B cell (primary cell): ENCODE measurements at regions not wholly inside any gene's neighbourhood (a gene's known extent, or its start where the extent isn't known, plus 50 kb on each side); places are given as distances from the start of the nearest gene placed in this dataset.

Experiments
- ATAC-seq: fragments of 200-7000 bp; cut with Tn5 transposase; one replicate; pipeline ENCODE4 v1.10.0; 2021; ENCODE audit warnings: low read depth, mild to moderate bottlenecking, moderate number of reproducible peaks, moderate library complexity
- CTCF ChIA-PET: fragments of 350-600 bp; sonication (Branson Sonifier 250); formaldehyde crosslinking; loops from one replicate; lab custom pipeline; 2021; ENCODE audit warnings: antibody characterized with exemption, inconsistent platforms; lab: Charles Lee
- POLR2A ChIA-PET: fragments of 350-600 bp; sonication (Branson Sonifier 250); formaldehyde crosslinking; loops from one replicate; lab custom pipeline; 2021; ENCODE audit warnings: antibody characterized with exemption; lab: Charles Lee
- DNase-seq: peaks from one replicate; pipeline ENCODE4 v3.0.0; 2013
- H2AFZ ChIP-seq: 2 replicates; pipeline ENCODE4 v1.6.1; 2012; ENCODE audit warnings: mild to moderate bottlenecking, low read depth, low read length; ENCODE audit not compliant: insufficient read depth, poor library complexity, severe bottlenecking
- H3K27ac ChIP-seq, 2 donors: 1 replicate in 1 of 2; 2 replicates in 1 of 2; pipeline ENCODE4 v1.5.1; 2012 to 2013; ENCODE audit warnings: low read length in 2 of 2, mild to moderate bottlenecking in 2 of 2, moderate library complexity in 1 of 2
- H3K27me3 ChIP-seq, 4 experiments: fragments of 200-600 bp in 1 of 4; sonication (generic) in 1 of 4; replicated peaks in 1 of 4; 1 replicate in 2 of 4; 2 replicates in 2 of 4; pipeline versions ENCODE4 v1.6.1 to v1.7.0; 2013 to 2016; ENCODE audit warnings: low read length in 3 of 4, mild to moderate bottlenecking in 2 of 4, mixed read lengths in 1 of 4, moderate library complexity in 1 of 4; ENCODE audit not compliant: insufficient read depth in 4 of 4, control insufficient read depth in 3 of 4; ENCODE audit errors: control extremely low read depth in 1 of 4
- H3K36me3 ChIP-seq, 2 experiments: replicated peaks in 1 of 2; 1 replicate in 1 of 2; 2 replicates in 1 of 2; pipeline versions ENCODE4 v1.6.1 to v1.7.1; 2013; ENCODE audit warnings: low read length in 1 of 2; ENCODE audit not compliant: insufficient read depth in 2 of 2, control insufficient read depth in 1 of 2; ENCODE audit errors: control extremely low read depth in 1 of 2, extremely low read depth in 1 of 2
- H3K4me1 ChIP-seq, 2 donors: fragments of 200-600 bp in 1 of 2; sonication (generic) in 1 of 2; 1 replicate in 1 of 2; 2 replicates in 1 of 2; pipeline versions ENCODE4 v1.5.1 to v1.6.1; 2013 to 2017; ENCODE audit warnings: low read length in 2 of 2; ENCODE audit not compliant: control insufficient read depth in 2 of 2, insufficient read depth in 2 of 2
- H3K4me2 ChIP-seq: replicated peaks from 2 replicates; pipeline ENCODE3; 2012; ENCODE audit warnings: mild to moderate bottlenecking, low read depth, low read length; ENCODE audit not compliant: poor library complexity, severe bottlenecking
- H3K4me3 ChIP-seq, 5 experiments: fragments of 200-600 bp in 1 of 5; sonication (generic) in 1 of 5; 1 replicate in 3 of 5; 2 replicates in 2 of 5; pipeline versions ENCODE4 v1.5.1 to v1.7.0; 2011 to 2016; ENCODE audit warnings: low read length in 4 of 5, mild to moderate bottlenecking in 4 of 5, low read depth in 2 of 5, control low read depth in 1 of 5, moderate library complexity in 1 of 5; ENCODE audit not compliant: insufficient read depth in 1 of 5; ENCODE audit errors: control extremely low read depth in 1 of 5, extremely low read depth in 1 of 5
- H3K79me2 ChIP-seq: fragments of 200-600 bp; sonication (generic); one replicate; pipeline ENCODE4 v1.6.0; 2016; ENCODE audit warnings: low read length; ENCODE audit not compliant: control insufficient read depth, insufficient read depth
- H3K9ac ChIP-seq: fragments of 200-600 bp; sonication (generic); 2 replicates; pipeline ENCODE4 v1.6.1; 2017; ENCODE audit warnings: mild to moderate bottlenecking, low read length, moderate library complexity
- H3K9me3 ChIP-seq, 3 donors: one replicate each; pipeline versions ENCODE4 v1.6.1 to v1.7.1; 2013; ENCODE audit warnings: low read length in 2 of 3; ENCODE audit not compliant: control insufficient read depth in 2 of 3, insufficient read depth in 1 of 3; ENCODE audit errors: control extremely low read depth in 1 of 3
- H4K20me1 ChIP-seq: 2 replicates; pipeline ENCODE4 v1.6.0; 2012; ENCODE audit warnings: mild to moderate bottlenecking, low read length; ENCODE audit not compliant: insufficient read depth, control insufficient read depth, poor library complexity, severe bottlenecking
- H3K27ac Mint-ChIP-seq: one replicate; pipeline ENCODE4 v1.8.0; 2021; ENCODE audit warnings: mixed read lengths
- H3K27me3 Mint-ChIP-seq: one replicate; pipeline ENCODE4 v1.8.0; 2021; ENCODE audit warnings: mixed read lengths
- H3K4me1 Mint-ChIP-seq: one replicate; pipeline ENCODE4 v1.8.0; 2021; ENCODE audit warnings: mixed read lengths
- H3K4me3 Mint-ChIP-seq: one replicate; pipeline ENCODE4 v1.8.0; 2021; ENCODE audit warnings: mixed read lengths
- H3K9me3 Mint-ChIP-seq: one replicate; pipeline ENCODE4 v1.8.0; 2022; ENCODE audit warnings: mixed read lengths; ENCODE audit not compliant: insufficient read depth
- EZH2 ChIP-seq: IDR thresholded peaks from 2 replicates; pipeline ENCODE4 v1.6.1; 2012; ENCODE audit warnings: borderline replicate concordance, low read depth, mild to moderate bottlenecking, moderate library complexity, low read length; ENCODE audit not compliant: insufficient read depth, poor library complexity, severe bottlenecking
- WGBS: methylation state at CpG from one replicate; pipeline ENCODE4 v1.1.5; 2013; ENCODE audit warnings: missing lambda C conversion rate; ENCODE audit not compliant: insufficient coverage; 5-methylcytosine and 5-hydroxymethylcytosine counted together
- intact Hi-C: fragments of 100-400 bp; cut with micrococcal nuclease; formaldehyde crosslinking; loops from one replicate; pipeline ENCODE4 v1.10.0; 2022
- TF ChIP-seq, protein P1 (sequence below): fragments of 200-600 bp; IDR thresholded peaks from one replicate; pipeline ENCODE4 v1.8.0; 2022; ENCODE audit warnings: antibody characterized with exemption, mild to moderate bottlenecking

DNA sequence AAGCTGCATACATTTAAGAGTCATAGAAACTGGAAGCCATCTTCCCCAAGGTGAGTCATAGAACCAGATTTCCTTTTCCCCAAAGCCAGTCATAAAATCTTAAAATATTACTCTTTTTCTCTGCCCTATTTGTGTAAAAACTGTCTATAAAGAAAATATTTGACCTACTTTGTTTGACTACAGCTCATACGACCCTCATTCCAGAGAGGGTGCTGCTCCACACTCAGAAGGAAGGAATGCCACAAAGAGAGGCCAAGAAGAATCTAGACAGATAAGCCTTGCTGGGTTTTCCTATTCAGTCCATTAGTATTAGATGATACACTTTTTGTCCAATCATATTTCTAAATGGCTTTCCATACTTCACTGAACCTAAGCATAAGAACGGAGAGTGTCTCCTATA is 671.6 kb upstream of the SGO1 start:
- Histone ChIP-seq H3K4me2 (no peak overlapping the region), H4K20me1 (no peaks in the 10 kb centered on the region), H3K4me1 (no peaks in the 10 kb centered on the region), H2AFZ (no peak overlapping the region), H3K4me3 (no peak overlapping the region), H3K27me3 (no peaks in the 10 kb centered on the region), H3K27ac (no peak overlapping the region), H3K9ac (no peak overlapping the region), H3K36me3 (no peaks in the 10 kb centered on the region), H3K79me2 (no peaks in the 10 kb centered on the region), H3K9me3 (peaks cover 0 to 1% (median 0%) of the 10 kb centered on the region in 3 donors)
- Mint-ChIP-seq H3K27ac (no peak overlapping the region), H3K27me3 (no peaks in the 10 kb centered on the region), H3K9me3 (peaks cover 2% of the 10 kb centered on the region), H3K4me3 (no peak overlapping the region), H3K4me1 (no peaks in the 10 kb centered on the region)
- intact Hi-C loops: no loop called here
- WGBS: 100% methylated on average over 1 of the region's 2 CpGs
- no peak for ATAC-seq
- TF ChIP-seq EZH2: no peak
- TF ChIP-seq, protein P1, sequence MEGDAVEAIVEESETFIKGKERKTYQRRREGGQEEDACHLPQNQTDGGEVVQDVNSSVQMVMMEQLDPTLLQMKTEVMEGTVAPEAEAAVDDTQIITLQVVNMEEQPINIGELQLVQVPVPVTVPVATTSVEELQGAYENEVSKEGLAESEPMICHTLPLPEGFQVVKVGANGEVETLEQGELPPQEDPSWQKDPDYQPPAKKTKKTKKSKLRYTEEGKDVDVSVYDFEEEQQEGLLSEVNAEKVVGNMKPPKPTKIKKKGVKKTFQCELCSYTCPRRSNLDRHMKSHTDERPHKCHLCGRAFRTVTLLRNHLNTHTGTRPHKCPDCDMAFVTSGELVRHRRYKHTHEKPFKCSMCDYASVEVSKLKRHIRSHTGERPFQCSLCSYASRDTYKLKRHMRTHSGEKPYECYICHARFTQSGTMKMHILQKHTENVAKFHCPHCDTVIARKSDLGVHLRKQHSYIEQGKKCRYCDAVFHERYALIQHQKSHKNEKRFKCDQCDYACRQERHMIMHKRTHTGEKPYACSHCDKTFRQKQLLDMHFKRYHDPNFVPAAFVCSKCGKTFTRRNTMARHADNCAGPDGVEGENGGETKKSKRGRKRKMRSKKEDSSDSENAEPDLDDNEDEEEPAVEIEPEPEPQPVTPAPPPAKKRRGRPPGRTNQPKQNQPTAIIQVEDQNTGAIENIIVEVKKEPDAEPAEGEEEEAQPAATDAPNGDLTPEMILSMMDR: no peak
- CTCF ChIA-PET: no interaction called here
- DNase-seq: no peak
- POLR2A ChIA-PET: no interaction called here

DNA sequence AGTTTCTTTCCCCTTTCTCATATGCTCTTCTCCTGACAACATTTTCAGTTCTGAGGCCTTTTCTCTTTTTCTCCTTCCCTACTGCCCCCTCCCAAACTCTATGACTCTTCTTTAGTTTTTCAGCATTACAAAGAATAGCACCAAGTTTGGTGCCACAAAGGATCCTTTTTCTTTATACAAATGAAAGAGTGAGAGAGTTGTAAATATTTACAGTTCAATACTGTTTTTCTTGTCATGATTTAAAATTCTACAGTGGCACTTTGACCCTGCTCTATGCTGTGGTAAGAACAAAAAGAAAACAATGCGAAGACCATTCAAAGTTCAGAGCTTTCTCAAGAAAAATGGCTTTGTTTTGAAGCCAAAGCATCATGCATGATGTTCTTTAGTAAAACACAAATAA is 667.9 kb upstream of the SGO1 start:
- H3K36me3 ChIP-seq: no peaks in the 10 kb centered on the region
- H3K79me2 ChIP-seq: no peaks in the 10 kb centered on the region
- Mint-ChIP-seq H3K9me3 (no peaks in the 10 kb centered on the region), H3K27ac (no peak overlapping the region), H3K27me3 (no peaks in the 10 kb centered on the region), H3K4me3 (no peak overlapping the region), H3K4me1 (no peaks in the 10 kb centered on the region)
- no peak overlapping the region for H3K9ac ChIP-seq
- no peaks in the 10 kb centered on the region for H3K27me3 ChIP-seq
- H2AFZ ChIP-seq: no peak overlapping the region
- TF ChIP-seq EZH2: no peak
- TF ChIP-seq, protein P1: no peak
- ATAC-seq (no peak), DNase-seq (no peak)
- H3K9me3 ChIP-seq: peaks cover 0 to 1% (median 0%) of the 10 kb centered on the region in 3 donors
- no peak overlapping the region for H3K4me3 ChIP-seq
- POLR2A ChIA-PET: no interaction called here
- H3K4me2 ChIP-seq: no peak overlapping the region
- WGBS: 67% methylated on average over 1 of the region's 1 CpG
- H3K27ac ChIP-seq: no peak overlapping the region
- CTCF ChIA-PET: no interaction called here
- intact Hi-C loops: no loop called here
- no peaks in the 10 kb centered on the region for H3K4me1 ChIP-seq
- H4K20me1 ChIP-seq: no peaks in the 10 kb centered on the region
